Endothelial cell of umbilical vein (primary cell): ENCODE measurements at regions not wholly inside any gene's neighbourhood (a gene's known extent, or its start where the extent isn't known, plus 50 kb on each side); places are given as distances from the start of the nearest gene placed in this dataset.

Source experiments
- BruUV-seq: library from RNA; stranded (reverse); fragments of 400-500 nt; replicated peaks from 2 replicates; lab custom pipeline; 2021; lab: Mats Ljungman, UMichigan
- CTCF ChIA-PET: fragments of 300-600, 350-600 bp; sonication (Branson Sonifier 250); formaldehyde crosslinking; loops from one replicate; lab custom pipeline; 2021; ENCODE audit warnings: antibody characterized with exemption, inconsistent platforms; lab: Charles Lee
- POLR2A ChIA-PET: fragments of 300-600, 350-600 bp; sonication (Branson Sonifier 250); formaldehyde crosslinking; loops from one replicate; lab custom pipeline; 2021; ENCODE audit warnings: antibody characterized with exemption, inconsistent platforms; lab: Charles Lee
- DNase-seq: peaks from one replicate; pipeline ENCODE4 v3.0.0-alpha.2; 2011; ENCODE audit warnings: low read depth, low spot score
- FAIRE-seq: peaks from 2 replicates; lab custom pipeline; 2011; peaks lifted over from hg19 to GRCh38; lab: Jason Lieb, UNC
- H2AFZ ChIP-seq: 2 replicates; pipeline ENCODE4 v1.6.0; 2012; ENCODE audit warnings: low read depth, low read length, control low read depth, inconsistent platforms
- H3K27ac ChIP-seq: 2 replicates; pipeline ENCODE4 v1.5.1; 2011; ENCODE audit warnings: low read depth, mild to moderate bottlenecking, control low read depth, low read length, moderate library complexity; ENCODE audit not compliant: insufficient read depth
- H3K27me3 ChIP-seq, 2 experiments: 2 replicates each; pipeline versions ENCODE4 v1.6.0 to v1.6.1; 2011; ENCODE audit warnings: low read length in 2 of 2, mixed read lengths in 1 of 2; ENCODE audit not compliant: control insufficient read depth in 2 of 2, insufficient read depth in 2 of 2
- H3K36me3 ChIP-seq, 2 experiments: 2 replicates in 1 of 2; 3 replicates in 1 of 2; pipeline ENCODE4 v1.5.1; 2011; ENCODE audit warnings: low read length in 2 of 2, mild to moderate bottlenecking in 1 of 2, moderate library complexity in 1 of 2; ENCODE audit not compliant: control insufficient read depth in 2 of 2, insufficient read depth in 2 of 2; ENCODE audit errors: extremely low read depth in 1 of 2
- H3K4me1 ChIP-seq: 3 replicates; pipeline ENCODE4 v1.5.1; 2011; ENCODE audit warnings: mild to moderate bottlenecking, low read length; ENCODE audit not compliant: control insufficient read depth, insufficient read depth; ENCODE audit errors: extremely low read depth
- H3K4me2 ChIP-seq: 2 replicates; pipeline ENCODE4 v1.6.1; 2011; ENCODE audit warnings: low read length, control low read depth, mixed read lengths; ENCODE audit not compliant: insufficient read depth
- H3K4me3 ChIP-seq, 3 experiments: fragments of 200-600 bp in 1 of 3; sonication (generic), shearing (Covaris generic) in 1 of 3; replicated peaks in 1 of 3; 2 replicates each; pipeline ENCODE4 v1.5.1; 2011 to 2016; ENCODE audit warnings: control low read depth in 3 of 3, low read length in 3 of 3, mild to moderate bottlenecking in 2 of 3, inconsistent platforms in 1 of 3, low read depth in 1 of 3, moderate library complexity in 1 of 3; ENCODE audit not compliant: insufficient read depth in 1 of 3
- H3K79me2 ChIP-seq: 2 replicates; pipeline ENCODE4 v1.6.0; 2012; ENCODE audit warnings: low read length, inconsistent platforms; ENCODE audit not compliant: control insufficient read depth, insufficient read depth
- H3K9ac ChIP-seq: replicated peaks from 2 replicates; pipeline ENCODE3; 2011; ENCODE audit warnings: low read length, control low read depth; ENCODE audit not compliant: insufficient read depth; ENCODE audit errors: extremely low read depth
- H3K9me1 ChIP-seq: replicated peaks from 3 replicates; pipeline ENCODE4 v1.6.0; 2011; ENCODE audit warnings: mild to moderate bottlenecking, low read length; ENCODE audit not compliant: control insufficient read depth, insufficient read depth; ENCODE audit errors: extremely low read depth
- H3K9me3 ChIP-seq: replicated peaks from 2 replicates; pipeline ENCODE4 v1.5.1; 2012; ENCODE audit warnings: low read length, inconsistent platforms; ENCODE audit not compliant: control insufficient read depth, insufficient read depth
- H4K20me1 ChIP-seq: replicated peaks from 2 replicates; pipeline ENCODE3; 2011; ENCODE audit warnings: mild to moderate bottlenecking, low read length; ENCODE audit not compliant: control insufficient read depth, insufficient read depth; ENCODE audit errors: extremely low read depth
- CTCF ChIP-seq, 2 donors: IDR thresholded peaks; 1 replicate in 1 of 2; 2 replicates in 1 of 2; pipeline ENCODE4 v1.5.1; 2011; ENCODE audit warnings: low read length in 2 of 2, mild to moderate bottlenecking in 2 of 2, moderate library complexity in 2 of 2, control low read depth in 1 of 2, inconsistent platforms in 1 of 2, low read depth in 1 of 2; ENCODE audit not compliant: insufficient read depth in 1 of 2; ENCODE audit errors: extremely low read depth in 1 of 2
- EZH2 ChIP-seq: IDR thresholded peaks from 2 replicates; pipeline ENCODE4 v1.6.1; 2012; ENCODE audit warnings: borderline replicate concordance, low read depth, mild to moderate bottlenecking, moderate library complexity, low read length, inconsistent platforms; ENCODE audit not compliant: severe bottlenecking
- FOS ChIP-seq: IDR thresholded peaks from 2 replicates; pipeline ENCODE4 v1.6.1; 2011; ENCODE audit warnings: mild to moderate bottlenecking, low read length, moderate library complexity, borderline replicate concordance; ENCODE audit not compliant: insufficient read depth
- GATA2 ChIP-seq: IDR thresholded peaks from 2 replicates; pipeline ENCODE4 v1.7.0; 2011; ENCODE audit warnings: low read depth, mild to moderate bottlenecking, moderate library complexity, mixed read lengths, low read length; ENCODE audit not compliant: insufficient read length, insufficient read depth
- JUN ChIP-seq: IDR thresholded peaks from 2 replicates; pipeline ENCODE4 v1.6.1; 2011; ENCODE audit warnings: borderline replicate concordance, low read depth; ENCODE audit not compliant: insufficient read length, insufficient read depth
- MAX ChIP-seq: IDR thresholded peaks from 2 replicates; pipeline ENCODE4 v1.6.1; 2011; ENCODE audit not compliant: insufficient read depth, insufficient read length
- MYC ChIP-seq: IDR thresholded peaks from one replicate; pipeline ENCODE4 v1.6.1; 2011; ENCODE audit warnings: mild to moderate bottlenecking, low read depth, low read length
- POLR2A ChIP-seq: IDR thresholded peaks from 2 replicates; pipeline ENCODE4 v1.6.1; 2012; ENCODE audit warnings: low read depth, mild to moderate bottlenecking, control low read depth, low read length
- POLR2AphosphoS5 ChIP-seq: IDR thresholded peaks from 2 replicates; pipeline ENCODE4 v1.6.1; 2012; ENCODE audit warnings: low read depth, mild to moderate bottlenecking, control low read depth, low read length, moderate library complexity; ENCODE audit not compliant: insufficient read depth
- dilution Hi-C: fragments of 300-500 bp; cut with MboI; formaldehyde crosslinking; loops from one replicate; pipeline ENCODE4 v1.15.0; 2019; ENCODE audit warnings: low sequenced_read_pairs; ENCODE audit not compliant: extremely low pct_ligation_motif_present
- intact Hi-C: fragments of 100-400 bp; cut with micrococcal nuclease; formaldehyde crosslinking; loops from one replicate; pipeline ENCODE4 v1.10.0; 2022

GRCh38 chr20:60246751-60247150 lies 288.5 kb downstream of the CDH26 start:
- TF ChIP-seq CTCF (IDR thresholded peaks at IDR 0.05; ENCODE audit: extremely low read depth in 1 of 2, insufficient read depth in 1 of 2, low read depth in 1 of 2, low read length in 2 of 2): no peak
- TF ChIP-seq GATA2: no peak
- no peak for TF ChIP-seq POLR2AphosphoS5
- TF ChIP-seq EZH2: no peak
- TF ChIP-seq MAX: no peak
- no peak overlapping the region for H3K27ac ChIP-seq
- FAIRE-seq (no peak), DNase-seq (no peak)
- no peaks in the 10 kb centered on the region for H3K27me3 ChIP-seq
- H3K79me2 ChIP-seq: no peaks in the 10 kb centered on the region
- no peaks in the 10 kb centered on the region for H3K36me3 ChIP-seq
- H3K9ac ChIP-seq: no peak overlapping the region
- no peak overlapping the region for H2AFZ ChIP-seq
- intact Hi-C loops (no loop called here), dilution Hi-C loops (no loop called here)
- no peak overlapping the region for H3K4me3 ChIP-seq
- CTCF ChIA-PET: no interaction called here
- no peak overlapping the region for H3K4me2 ChIP-seq
- no peaks in the 10 kb centered on the region for H3K4me1 ChIP-seq
- no peaks in the 10 kb centered on the region for H3K9me1 ChIP-seq
- H4K20me1 ChIP-seq: no peaks in the 10 kb centered on the region
- no TSS peak for BruUV-seq
- no peaks in the 10 kb centered on the region for H3K9me3 ChIP-seq
- POLR2A ChIA-PET: no interaction called here

GRCh38 chr20:60249436-60249835 lies 291.2 kb downstream of the CDH26 start:
- no peak for TF ChIP-seq MYC
- TF ChIP-seq EZH2: no peak
- TF ChIP-seq POLR2A: no peak
- TF ChIP-seq MAX: no peak
- no peak for TF ChIP-seq POLR2AphosphoS5
- TF ChIP-seq GATA2: no peak
- TF ChIP-seq CTCF (IDR thresholded peaks at IDR 0.05; ENCODE audit: extremely low read depth in 1 of 2, insufficient read depth in 1 of 2, low read depth in 1 of 2, low read length in 2 of 2): no peak
- no peak for TF ChIP-seq FOS
- no peak for TF ChIP-seq JUN
- H3K4me1 ChIP-seq: no peaks in the 10 kb centered on the region
- no peak overlapping the region for H3K4me2 ChIP-seq
- no TSS peak for BruUV-seq
- DNase-seq (no peak), FAIRE-seq (no peak)
- H2AFZ ChIP-seq: no peak overlapping the region
- H3K9ac ChIP-seq: no peak overlapping the region
- dilution Hi-C loops (no loop called here), intact Hi-C loops (no loop called here)
- H3K27me3 ChIP-seq: no peaks in the 10 kb centered on the region
- CTCF ChIA-PET: no interaction called here
- no peaks in the 10 kb centered on the region for H3K79me2 ChIP-seq
- H3K9me1 ChIP-seq: no peaks in the 10 kb centered on the region
- H3K27ac ChIP-seq: no peak overlapping the region
- peaks cover 2% of the 10 kb centered on the region for H3K9me3 ChIP-seq
- POLR2A ChIA-PET: no interaction called here
- no peaks in the 10 kb centered on the region for H4K20me1 ChIP-seq
- H3K36me3 ChIP-seq: no peaks in the 10 kb centered on the region
- H3K4me3 ChIP-seq: no peak overlapping the region
